HG02571 (cell line): ENCODE measurements at regions not wholly inside any gene's neighbourhood (a gene's known extent, or its start where the extent isn't known, plus 50 kb on each side); places are given as distances from the start of the nearest gene placed in this dataset.

ENCODE experiments used
- ATAC-seq: cut with Tn5 transposase; IDR thresholded peaks from one replicate; pipeline ENCODE4 v1.9.1; 2021; ENCODE audit warnings: mild to moderate bottlenecking, moderate library complexity; ENCODE audit not compliant: unreplicated experiment

DNA sequence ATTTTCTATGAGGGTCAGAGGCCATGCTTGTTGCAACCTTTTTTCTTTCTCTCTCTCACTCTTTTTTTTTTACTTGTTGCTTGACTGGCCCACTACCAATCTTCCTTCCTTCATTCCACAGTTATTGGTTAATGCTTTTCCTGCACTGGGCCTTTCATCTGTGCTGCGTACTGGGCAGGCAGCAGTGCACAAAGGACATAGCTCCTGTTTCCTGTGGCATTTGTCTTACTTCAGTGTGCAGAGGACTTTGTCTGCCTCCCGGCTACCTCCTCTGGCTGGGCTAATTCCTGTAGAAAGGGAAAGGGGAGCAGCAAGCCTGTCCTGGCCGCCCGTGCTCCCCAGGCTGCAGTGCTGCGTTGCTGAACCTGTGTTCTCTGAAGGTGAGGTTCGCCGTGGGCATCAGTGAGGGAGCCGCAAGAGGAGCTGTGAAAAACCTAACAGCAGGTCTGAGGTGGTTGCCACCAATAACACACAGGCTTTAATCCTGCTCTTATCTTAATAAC, 93.7 kb upstream of the RGMA start:
- no peak for ATAC-seq

DNA sequence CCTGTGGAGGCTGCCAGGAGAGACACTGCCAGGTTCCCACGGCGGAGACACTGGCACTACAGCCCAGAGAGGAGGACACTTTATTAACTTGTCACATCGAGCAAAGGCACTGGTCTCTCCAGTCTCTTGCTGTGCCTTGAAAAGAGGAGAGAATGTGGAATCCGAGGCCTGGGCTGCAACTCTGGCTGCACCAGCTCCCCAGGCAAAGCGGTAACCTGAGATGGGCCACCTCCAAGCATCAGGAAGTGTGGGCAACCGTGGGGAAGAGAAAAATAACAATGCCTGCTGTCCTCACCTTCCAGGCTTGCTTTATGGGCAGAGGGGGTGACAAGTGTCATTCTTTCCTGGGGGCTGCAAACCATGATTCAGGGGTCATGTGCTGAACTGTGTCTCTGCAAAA, 91.6 kb upstream of the RGMA start:
- no peak for ATAC-seq

DNA sequence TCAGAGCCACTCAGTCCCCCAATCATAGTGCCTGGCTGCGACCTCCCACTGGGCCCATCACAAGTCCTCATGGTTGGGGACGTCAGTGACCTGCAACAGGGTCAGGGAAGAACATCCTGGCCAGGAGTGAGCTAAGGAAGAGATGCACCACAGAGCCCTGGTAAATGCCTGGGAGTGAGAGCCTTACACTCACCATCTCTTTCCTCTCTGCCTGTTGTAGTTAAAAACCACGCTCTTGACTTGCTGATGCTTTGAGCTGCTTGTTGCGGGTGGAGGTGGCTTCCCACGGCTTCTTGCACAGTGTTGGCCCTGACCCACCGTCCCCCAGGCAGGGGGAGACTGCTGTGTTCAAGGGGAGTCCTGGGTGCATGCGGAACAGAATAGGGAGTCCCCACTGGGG, 91.1 kb upstream of the RGMA start:
- ATAC-seq, result no peak

DNA sequence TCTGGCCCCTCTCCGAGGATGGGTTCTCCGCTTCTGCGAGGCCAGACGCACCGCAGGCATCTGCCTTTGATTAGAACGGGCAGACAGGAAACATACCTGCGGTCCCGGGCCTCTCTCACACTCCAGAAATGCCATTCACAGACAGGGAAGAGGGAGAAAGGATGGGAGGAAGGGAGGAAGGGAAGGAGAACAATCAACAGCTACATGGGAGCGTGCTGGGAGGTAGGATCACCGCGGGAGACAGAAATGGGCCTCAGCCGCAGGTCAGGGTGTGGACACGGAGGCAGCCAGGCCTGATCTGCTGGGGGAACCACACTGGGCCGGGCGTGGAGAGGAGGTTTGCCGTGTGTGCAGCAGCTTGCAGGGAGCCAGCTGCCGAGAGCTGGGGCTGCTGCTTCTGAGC, 90.7 kb upstream of the RGMA start:
- no peak for ATAC-seq

DNA sequence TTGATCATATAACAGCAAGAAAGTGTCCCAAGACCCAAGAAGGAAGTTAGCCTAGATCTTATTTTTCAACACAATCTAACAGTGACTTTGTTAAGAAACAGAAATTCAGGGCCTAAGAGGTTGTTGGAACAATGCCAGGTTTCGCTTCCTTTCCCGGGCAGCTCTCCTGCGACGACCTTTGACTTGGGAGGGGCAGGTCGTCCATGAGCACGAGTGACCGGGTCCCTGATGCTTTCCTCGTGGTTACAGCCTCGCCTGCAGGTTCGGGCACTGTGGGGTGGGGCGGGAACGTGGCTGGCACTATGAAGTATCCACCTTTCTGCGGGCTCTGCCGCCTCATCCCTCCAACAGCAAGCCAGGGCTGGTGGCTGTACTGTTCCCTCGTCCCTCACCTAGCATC, 90.1 kb upstream of the RGMA start:
- ATAC-seq, result no peak

DNA sequence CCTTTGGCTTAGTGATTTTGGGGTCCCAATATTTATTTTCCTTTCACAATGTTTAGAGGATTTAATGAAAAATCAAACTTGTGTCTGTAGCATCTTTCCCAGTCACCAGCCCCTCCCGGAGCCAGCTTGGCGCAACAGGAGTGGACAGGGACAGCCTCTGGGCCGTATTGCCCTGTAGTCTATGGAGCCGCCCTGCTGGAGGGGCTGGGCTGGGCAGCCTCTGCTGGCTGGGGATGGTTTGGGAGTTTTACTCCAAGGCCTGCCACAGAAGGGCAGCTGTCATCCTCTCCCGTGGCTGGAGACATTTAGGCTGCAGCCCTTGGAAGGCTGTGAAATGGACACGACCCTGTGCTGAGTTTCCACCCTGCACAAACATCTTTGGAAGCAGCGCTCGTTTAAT, 89.4 kb upstream of the RGMA start:
- no peak for ATAC-seq

DNA sequence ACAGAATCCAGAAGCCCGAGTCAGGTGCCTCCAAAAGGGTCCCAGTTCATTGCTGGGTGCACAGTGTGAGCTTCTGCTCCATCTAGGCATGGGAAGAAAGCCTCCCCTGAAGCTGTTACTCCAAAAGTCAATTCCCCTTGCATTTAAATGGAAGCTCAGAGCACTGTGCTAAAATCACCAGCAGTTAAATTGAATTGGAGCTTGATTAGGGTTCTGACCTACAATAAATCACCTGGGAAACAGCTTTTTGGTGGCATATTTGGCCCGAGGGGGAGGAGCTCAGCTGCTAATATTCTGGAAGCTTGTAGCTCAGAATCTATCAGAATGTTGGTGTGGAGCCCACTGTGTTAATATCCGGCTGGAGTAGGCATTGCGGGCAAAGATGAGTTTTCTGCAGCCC, 87.1 kb upstream of the RGMA start:
- ATAC-seq, result no peak

DNA sequence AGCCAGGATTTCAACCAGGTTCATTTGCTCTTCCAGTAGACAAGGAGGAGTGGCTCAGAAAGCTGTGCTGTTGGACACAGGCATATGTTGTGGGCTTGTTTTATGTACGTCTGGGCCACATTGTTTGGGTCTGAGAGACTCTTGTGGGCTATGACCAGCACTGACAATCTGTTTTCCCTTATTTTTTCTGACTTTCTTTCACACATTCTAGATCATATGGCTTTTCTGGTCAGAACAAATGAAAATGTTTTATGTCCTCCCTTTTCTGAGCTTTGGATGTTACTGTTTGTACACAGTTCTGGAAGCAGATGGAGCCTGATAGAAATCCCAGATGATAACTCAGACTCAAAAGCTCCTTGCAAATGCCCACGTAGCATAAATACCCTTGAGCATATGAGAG, 85.8 kb upstream of the RGMA start:
- ATAC-seq, result no peak

DNA sequence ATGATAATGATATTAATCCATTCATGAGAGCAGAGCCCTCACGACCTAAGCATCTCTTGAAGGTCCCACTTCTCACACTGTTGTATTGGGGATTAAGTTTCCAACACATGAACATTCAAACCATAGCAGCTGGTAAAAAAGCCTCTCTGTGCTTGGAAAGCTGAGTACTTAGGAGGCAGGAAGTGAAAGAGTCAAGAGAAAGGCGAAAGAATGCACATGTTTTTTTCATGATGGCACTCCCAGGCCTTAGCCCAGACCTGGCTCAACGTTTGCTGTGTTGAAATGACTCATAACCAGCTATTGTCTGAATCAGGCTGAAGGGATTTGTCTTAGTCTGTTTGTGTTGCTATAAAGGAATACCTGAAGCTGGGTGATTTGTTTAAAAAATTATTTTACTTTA, 84.4 kb upstream of the RGMA start:
- no peak for ATAC-seq

DNA sequence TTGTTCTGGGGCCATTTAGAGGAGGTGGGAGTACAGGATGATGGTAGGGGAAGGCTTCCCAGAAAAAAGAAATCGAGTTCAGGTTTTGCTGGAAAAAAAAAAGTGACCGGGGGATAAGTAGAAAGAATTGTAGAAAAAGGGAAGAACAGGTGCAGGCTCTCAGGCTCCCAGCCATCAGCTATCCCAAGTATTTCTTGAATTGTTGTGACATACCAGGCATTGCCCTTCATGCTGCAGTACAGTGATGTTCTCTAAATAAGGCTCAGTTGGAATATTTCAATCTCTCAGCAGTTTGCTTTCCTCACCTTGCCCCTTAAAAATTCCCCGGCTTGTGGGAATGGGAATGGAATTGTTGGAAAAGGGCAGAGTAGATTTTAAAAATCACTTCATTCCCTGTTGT, 82.5 kb upstream of the RGMA start:
- ATAC-seq, result no peak

DNA sequence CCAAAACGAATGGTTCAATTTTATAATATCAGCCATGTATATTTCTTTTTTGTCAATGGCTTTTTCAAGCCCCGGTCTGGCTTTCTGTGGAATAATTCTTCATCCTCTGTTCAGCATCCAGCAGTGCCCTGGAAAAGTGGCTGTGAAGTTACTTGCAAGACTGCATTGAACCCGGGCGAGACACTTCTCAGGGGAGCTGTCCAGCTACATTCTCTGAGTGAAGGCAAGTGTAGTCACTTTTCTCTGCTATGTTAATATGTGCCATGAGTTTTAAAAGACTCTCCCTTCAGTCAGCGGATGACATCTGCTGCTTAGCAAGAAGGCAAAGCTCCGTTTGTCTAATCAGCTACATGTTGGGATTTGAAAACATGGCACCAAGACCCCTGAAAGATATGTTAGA, 81.3 kb upstream of the RGMA start:
- no peak for ATAC-seq

DNA sequence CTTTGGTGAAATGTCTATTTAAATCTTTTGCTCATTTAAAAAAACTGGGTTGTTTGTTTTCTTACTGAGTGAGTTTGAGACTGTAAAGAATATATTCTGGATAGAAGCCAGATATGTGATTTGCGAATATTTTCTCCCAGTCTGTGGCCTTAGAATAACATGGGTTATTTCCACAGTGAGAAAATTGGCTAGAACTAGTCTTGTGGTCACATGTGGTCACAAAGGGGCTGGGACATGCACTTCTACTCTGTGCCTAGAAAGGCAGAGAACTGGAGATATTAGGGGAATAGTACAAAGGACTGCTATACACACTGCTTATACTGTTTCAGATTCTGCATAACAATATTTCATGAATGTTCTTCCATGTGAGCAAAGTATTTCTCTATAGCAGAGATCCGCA, 79.9 kb upstream of the RGMA start:
- no peak for ATAC-seq

DNA sequence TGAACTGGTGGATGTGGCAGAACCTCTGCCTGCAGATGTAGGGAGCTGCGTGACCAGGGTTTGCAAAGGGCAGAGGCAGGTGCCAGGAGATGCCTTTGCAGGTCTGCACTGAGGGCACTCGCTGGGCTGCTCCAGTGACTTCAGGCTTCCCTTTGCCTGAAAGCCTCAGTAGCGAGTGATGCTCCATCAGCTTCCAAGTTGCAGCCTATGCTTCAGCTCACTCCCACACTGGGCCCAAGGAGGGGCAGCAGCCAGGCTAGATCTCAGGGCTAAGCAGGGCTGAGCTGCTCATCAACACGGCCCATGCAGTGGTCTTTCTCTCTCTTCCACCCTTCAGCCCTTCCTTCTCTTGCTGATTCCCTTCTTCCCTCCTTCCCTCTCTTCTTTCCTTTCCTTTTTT, 78.3 kb upstream of the RGMA start:
- no peak for ATAC-seq

DNA sequence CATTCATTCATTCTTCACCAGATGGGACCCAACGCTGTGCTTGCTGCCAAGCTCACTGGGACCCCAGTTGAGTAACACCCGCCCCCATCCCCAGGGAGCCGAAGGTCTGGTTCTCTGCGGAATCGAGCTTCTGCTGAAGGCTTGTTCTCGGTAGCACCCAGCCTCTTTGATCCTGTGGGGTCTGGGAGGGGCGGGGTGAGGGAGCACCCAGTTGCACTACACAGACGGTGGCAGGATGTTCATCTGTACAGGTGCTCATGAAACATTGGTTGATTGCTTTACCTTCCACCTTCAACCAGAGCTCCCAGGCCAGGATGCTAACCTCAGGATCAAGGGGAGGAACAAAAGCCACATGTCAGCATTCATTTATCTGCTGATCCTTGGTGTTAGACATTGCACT, 77.7 kb upstream of the RGMA start:
- no peak for ATAC-seq

DNA sequence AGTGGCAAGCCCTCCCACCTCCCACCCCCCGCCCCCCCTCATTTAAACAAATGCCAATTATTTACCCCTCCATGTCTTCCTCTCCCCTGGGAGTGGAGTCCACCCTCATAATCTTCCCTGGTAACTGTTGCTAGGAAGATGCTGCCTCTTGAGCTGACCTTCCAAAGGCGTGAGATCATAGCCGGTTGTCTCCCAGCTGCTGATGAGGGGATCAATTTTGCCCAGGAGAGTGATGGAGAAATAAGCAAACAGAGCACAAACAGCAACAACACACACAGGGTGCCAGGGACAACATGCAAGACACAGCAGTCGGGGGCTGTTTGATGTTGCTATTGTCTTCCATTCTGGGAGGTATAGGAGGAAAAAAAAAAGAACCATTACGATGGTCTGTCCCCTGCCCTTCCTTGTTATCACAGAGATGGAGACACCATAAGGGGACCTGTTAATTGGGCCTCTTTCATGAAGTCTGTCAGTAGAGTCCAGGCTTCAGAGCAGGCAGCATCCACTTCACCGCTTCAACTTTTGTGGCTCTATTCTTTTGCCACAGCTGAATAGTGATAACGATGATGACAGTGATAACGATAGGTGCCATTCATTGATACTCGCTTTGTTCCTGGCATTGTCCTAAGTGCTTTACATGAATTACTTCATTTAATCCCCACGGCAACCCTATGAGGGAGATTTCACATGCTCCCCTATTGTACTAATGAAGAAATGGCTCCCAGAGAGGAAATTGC, 76.9 kb upstream of the RGMA start:
- no peak for ATAC-seq

DNA sequence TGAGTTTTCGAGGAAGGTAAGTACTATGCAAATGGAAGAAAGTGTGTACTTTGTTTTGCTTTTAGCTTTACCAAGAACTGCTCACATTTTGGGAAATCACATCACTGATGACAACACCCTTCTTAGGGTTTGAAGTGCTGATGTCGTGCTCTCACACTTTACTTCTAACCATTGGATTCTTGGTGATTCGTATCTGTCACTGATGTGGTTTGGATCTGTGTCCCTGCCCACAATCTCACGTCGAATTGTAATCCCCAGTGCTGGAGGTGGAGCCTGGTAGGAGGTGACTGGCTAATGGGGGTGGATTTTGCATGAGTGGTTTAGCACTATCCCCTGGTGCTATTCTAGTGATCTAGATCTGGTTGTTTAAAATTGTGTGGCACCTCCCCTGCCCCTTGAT, 75.4 kb upstream of the RGMA start:
- ATAC-seq, result no peak

DNA sequence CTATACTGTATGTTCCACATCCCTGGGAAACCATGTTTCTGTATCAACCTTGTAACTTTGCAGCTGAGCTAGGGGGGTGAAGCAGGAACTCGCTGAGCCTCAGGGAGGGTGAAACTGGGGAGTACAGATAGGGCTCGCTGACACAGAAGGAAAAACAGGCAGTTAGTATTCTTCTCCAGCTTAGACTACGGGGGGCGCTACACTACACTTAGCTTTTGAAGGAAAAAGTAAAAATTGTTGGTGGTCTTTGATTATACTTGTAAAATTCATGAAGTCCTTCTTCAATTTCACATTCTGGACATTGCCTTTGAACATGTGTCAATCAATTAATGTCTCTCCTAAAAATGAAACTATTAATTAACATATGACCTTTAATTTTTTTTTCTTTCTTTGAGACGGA, 73.5 kb upstream of the RGMA start:
- no peak for ATAC-seq

DNA sequence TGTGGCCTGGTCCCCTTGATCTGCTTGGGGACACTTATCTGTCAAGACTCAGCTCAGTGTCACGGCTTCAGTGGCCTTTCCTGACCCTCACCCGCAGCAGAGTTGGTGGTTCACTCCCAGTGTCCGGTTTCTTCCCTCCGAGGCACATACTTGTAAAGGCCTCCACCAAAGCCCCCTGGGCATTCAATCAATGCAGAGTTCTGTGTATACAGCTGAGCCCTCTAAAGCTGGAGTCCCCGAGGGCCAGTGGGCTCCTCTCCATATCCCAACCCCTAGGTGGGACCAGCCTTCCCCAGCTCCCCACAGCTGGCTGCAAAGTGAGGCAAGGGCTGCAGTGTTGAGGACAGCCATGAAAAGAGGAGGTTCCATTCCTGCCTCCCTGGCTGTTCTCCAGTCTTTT, 70.9 kb upstream of the RGMA start:
- ATAC-seq, result no peak

DNA sequence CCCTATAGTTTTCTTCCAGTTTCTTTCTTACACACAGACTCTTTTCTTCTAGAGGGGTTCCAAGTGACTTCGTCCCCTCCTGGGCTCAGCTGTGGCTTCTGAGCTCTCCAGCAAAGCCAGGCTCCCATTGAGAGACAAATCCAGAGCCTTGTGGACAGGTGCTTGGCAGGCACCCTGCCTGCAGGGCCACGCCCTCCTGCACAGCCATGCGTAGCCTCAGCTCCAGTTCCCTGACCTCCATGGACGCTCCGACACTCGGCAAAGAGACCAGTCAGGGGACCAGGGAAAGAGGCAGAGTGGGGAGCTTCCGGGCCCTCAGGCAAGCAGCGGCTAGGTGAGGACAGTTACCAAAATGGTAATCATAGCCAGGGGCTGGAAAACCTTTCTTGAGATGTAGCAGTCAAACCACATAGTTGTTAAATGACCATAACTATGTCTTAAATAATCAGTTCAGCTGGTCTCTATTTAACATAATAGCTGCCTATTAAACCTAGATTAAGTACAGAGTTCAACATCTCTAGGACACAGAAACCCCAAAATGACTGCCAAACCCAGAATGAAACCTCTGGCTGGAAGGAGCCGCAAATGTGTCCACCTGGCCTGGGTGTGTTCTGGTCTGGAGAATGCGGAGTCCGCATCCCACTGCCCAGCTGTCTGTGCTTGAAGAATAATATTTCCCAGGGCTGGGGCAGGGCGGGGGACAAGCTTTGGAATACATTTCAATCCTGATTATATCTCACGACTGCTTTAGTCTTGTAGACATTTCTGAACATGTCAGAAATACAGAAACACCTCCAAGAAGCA, 69.3 kb upstream of the RGMA start:
- ATAC-seq, result no peak

DNA sequence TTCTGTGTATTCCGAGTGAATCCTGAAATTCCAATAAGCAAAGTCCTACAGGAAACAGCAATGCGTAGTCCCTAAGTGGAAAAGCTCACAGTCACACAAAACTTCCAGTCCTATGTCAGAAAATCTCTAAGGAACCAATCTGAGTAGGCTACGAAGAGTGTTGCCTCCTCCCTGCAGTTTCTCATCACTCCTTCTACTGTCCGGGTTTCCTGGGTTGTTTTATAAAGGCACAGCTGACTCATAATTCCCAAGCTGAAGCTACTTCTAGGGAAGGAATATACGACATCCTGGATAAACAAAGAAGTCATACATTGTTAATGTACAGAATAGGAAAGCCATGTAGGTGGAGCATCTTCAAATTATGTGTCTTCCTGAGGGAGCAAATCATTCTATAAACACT, 65.7 kb upstream of the RGMA start:
- ATAC-seq, result no peak

DNA sequence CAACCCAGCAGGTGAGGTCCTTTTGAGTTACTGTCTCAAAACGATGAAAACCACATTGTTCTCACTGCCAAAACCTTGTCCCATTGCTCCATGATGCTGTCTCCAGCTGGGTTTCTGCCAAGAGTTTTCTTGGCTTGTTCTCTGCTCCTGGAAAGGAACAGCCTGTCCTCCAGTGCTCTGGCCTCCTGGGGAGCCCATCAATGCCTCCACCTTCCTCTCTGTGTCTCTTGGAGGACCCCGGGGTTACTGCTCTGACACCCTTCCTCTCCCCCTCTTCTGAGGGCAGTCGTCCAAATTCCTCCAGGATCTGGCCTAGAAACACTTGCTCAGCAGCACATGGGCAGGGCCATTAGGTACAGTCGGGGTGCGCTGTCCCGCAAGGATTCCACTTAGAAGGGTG, 63.9 kb upstream of the RGMA start:
- no peak for ATAC-seq

DNA sequence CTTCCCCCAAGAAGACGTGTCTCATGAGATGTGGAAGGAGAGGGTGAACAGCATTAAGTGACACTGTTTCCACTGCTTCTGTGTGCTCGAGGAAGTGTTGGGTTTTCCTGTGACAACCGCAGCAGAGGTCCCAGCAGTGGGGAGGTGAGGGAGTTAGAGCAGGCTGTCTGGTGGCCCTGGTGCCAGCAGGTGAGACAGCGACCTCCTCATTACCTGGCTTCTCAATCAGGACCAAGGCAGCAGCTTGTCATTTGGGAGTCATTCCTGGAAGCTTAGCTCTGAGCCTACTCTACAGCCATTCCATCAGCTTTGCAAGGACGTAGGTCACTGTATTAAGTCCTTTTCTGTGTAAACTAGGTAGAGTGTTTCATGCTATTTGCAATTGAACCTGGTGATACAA, 63.3 kb upstream of the RGMA start:
- ATAC-seq, result no peak
